KMS-11 (cell line): ENCODE measurements at regions not wholly inside any gene's neighbourhood (a gene's known extent, or its start where the extent isn't known, plus 50 kb on each side); places are given as distances from the start of the nearest gene placed in this dataset.

ENCODE experiments used
- H2AFZ ChIP-seq: fragments of 200-600 bp; sonication (generic); 2 replicates; pipeline ENCODE4 v1.6.1; 2016; ENCODE audit warnings: antibody characterized with exemption, mixed run types, low read depth
- H3K27ac ChIP-seq: fragments of 200-600 bp; sonication (generic); 2 replicates; pipeline ENCODE4 v1.6.1; 2016; ENCODE audit warnings: mild to moderate bottlenecking, mixed run types
- H3K27me3 ChIP-seq: fragments of 200-600 bp; sonication (generic); 2 replicates; pipeline ENCODE4 v1.6.1; 2017; ENCODE audit warnings: mild to moderate bottlenecking, low read depth, mixed run types, moderate library complexity; ENCODE audit not compliant: insufficient read depth
- H3K36me3 ChIP-seq: fragments of 200-600 bp; sonication (generic); 2 replicates; pipeline ENCODE4 v1.6.1; 2017; ENCODE audit warnings: mild to moderate bottlenecking, mixed run types; ENCODE audit not compliant: insufficient read depth
- H3K4me1 ChIP-seq: fragments of 200-600 bp; sonication (generic); 2 replicates; pipeline ENCODE4 v1.6.1; 2016; ENCODE audit warnings: mild to moderate bottlenecking, low read depth, mixed run types; ENCODE audit not compliant: poor library complexity, severe bottlenecking
- H3K4me2 ChIP-seq: fragments of 200-600 bp; sonication (generic); 2 replicates; pipeline ENCODE4 v1.7.0; 2016; ENCODE audit warnings: mild to moderate bottlenecking, mixed run types
- H3K4me3 ChIP-seq: fragments of 200-600 bp; sonication (generic); IDR thresholded peaks from 2 replicates; pipeline ENCODE4 v1.6.1; 2017; ENCODE audit warnings: low read depth, low read length, mixed read lengths; ENCODE audit not compliant: insufficient read depth
- H3K79me2 ChIP-seq: fragments of 200-600 bp; sonication (generic); 2 replicates; pipeline ENCODE4 v1.6.1; 2016; ENCODE audit warnings: low read depth, mixed run types; ENCODE audit not compliant: insufficient read depth
- H3K9ac ChIP-seq: fragments of 200-600 bp; sonication (generic); 2 replicates; pipeline ENCODE4 v1.6.1; 2016; ENCODE audit warnings: mild to moderate bottlenecking, mixed run types
- H4K20me1 ChIP-seq: fragments of 200-600 bp; sonication (generic); 2 replicates; pipeline ENCODE4 v1.6.1; 2016; ENCODE audit warnings: mild to moderate bottlenecking, mixed run types; ENCODE audit not compliant: insufficient read depth
- TF ChIP-seq, protein P1 (sequence below): fragments of 200-600 bp; sonication (generic); conservative IDR thresholded peaks from 2 replicates; pipeline ENCODE4 v1.6.1; 2017; ENCODE audit warnings: low read depth, mild to moderate bottlenecking, antibody characterized with exemption, low read length, moderate library complexity, mixed read lengths

- H3K4me2 ChIP-seq: peak overlapping the region; percentile 96
- peak overlapping the region; percentile 67 for H3K9ac ChIP-seq
- peaks cover 89% of the 10 kb centered on the region for H3K4me1 ChIP-seq
- H4K20me1 ChIP-seq: no peaks in the 10 kb centered on the region
- H3K4me3 ChIP-seq: no peak overlapping the region
- peaks cover 28% of the 10 kb centered on the region for H3K79me2 ChIP-seq
- H3K36me3 ChIP-seq: no peaks in the 10 kb centered on the region
- TF ChIP-seq, protein P1, sequence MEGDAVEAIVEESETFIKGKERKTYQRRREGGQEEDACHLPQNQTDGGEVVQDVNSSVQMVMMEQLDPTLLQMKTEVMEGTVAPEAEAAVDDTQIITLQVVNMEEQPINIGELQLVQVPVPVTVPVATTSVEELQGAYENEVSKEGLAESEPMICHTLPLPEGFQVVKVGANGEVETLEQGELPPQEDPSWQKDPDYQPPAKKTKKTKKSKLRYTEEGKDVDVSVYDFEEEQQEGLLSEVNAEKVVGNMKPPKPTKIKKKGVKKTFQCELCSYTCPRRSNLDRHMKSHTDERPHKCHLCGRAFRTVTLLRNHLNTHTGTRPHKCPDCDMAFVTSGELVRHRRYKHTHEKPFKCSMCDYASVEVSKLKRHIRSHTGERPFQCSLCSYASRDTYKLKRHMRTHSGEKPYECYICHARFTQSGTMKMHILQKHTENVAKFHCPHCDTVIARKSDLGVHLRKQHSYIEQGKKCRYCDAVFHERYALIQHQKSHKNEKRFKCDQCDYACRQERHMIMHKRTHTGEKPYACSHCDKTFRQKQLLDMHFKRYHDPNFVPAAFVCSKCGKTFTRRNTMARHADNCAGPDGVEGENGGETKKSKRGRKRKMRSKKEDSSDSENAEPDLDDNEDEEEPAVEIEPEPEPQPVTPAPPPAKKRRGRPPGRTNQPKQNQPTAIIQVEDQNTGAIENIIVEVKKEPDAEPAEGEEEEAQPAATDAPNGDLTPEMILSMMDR: no peak; the same call in 1 of the 2 replicates
- peak overlapping the region; percentile 92 for H2AFZ ChIP-seq
- no peaks in the 10 kb centered on the region for H3K27me3 ChIP-seq
- peak overlapping the region; percentile 83 for H3K27ac ChIP-seq
Measured at GRCh38 chr20:53660078-53660909, 66.7 kb upstream of the ZNF217 start.

DNA sequence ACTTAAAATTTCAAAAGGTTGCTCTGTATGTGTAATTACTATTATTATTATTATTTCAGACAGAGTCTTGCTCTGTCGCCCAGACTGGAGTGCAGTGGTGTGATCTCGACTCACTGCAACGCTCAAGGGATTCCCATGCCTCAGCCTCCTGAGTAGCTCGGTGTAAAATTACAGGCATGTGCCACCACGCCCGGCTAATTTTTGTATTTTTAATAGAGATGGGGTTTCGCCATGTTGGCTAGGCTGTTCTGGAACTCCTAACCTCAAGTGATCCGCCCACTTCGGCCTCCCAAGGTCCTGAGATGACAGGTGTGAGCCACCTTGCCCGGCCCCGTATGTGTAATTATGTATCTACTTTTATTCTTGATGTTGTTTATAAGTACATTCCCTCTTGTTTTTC is 65.3 kb upstream of the ZNF217 start:
- peaks cover 35% of the 10 kb centered on the region for H3K79me2 ChIP-seq
- H3K4me1 ChIP-seq: peaks cover 94% of the 10 kb centered on the region
- H4K20me1 ChIP-seq: no peaks in the 10 kb centered on the region
- 0 out of 2 replicates have a peak overlapping the region, but pooled peaks have one; percentile 91 for H3K27ac ChIP-seq
- no peak overlapping the region for H3K9ac ChIP-seq
- TF ChIP-seq, protein P1: no peak
- H2AFZ ChIP-seq: no peak overlapping the region
- H3K36me3 ChIP-seq: no peaks in the 10 kb centered on the region
- H3K27me3 ChIP-seq: no peaks in the 10 kb centered on the region
- H3K4me3 ChIP-seq: no peak overlapping the region
- peak overlapping the region; percentile 99; the same call in 1 of the 2 replicates for H3K4me2 ChIP-seq

GRCh38 chr20:53658322-53658721 is 64.7 kb upstream of the ZNF217 start:
- Histone ChIP-seq H3K27me3 (no peaks in the 10 kb centered on the region), H3K4me3 (no peak overlapping the region), H3K4me2 (peak overlapping the region; percentile 99), H3K36me3 (no peaks in the 10 kb centered on the region), H3K4me1 (peaks cover 98% of the 10 kb centered on the region), H4K20me1 (no peaks in the 10 kb centered on the region), H2AFZ (no peak overlapping the region), H3K79me2 (peaks cover 36% of the 10 kb centered on the region), H3K27ac (peak overlapping the region; percentile 91; the same call in 1 of the 2 replicates), H3K9ac (peak overlapping the region; percentile 65; the same call in 1 of the 2 replicates)
- TF ChIP-seq, protein P1: no peak

DNA sequence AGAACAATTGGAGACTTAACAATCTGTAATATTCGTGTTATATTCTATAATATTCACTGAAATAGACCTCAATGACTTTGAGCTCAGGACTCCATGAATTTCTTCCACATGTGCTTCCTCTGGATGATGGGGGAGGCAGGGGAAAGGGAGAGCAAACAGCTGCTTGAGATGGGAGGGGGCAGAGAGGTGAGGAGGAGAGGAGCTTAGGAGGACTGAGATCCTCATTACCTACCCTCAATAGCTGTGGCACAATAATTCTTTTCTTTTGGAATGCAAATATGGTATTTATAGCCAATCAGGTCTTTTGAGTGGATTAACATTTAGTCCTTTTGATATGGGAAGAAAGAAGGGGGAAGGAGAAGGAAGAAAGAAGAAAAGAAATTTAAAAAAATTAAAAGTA is 64.1 kb upstream of the ZNF217 start:
- H3K4me1 ChIP-seq: peaks cover 98% of the 10 kb centered on the region
- no peaks in the 10 kb centered on the region for H4K20me1 ChIP-seq
- H3K27me3 ChIP-seq: no peaks in the 10 kb centered on the region
- H3K4me3 ChIP-seq: no peak overlapping the region
- H3K36me3 ChIP-seq: no peaks in the 10 kb centered on the region
- H2AFZ ChIP-seq: peak overlapping the region; percentile 53; the same call in 1 of the 2 replicates
- H3K27ac ChIP-seq: peak overlapping the region; percentile 91
- peak overlapping the region; percentile 99 for H3K4me2 ChIP-seq
- peak overlapping the region; percentile 65 for H3K9ac ChIP-seq
- peaks cover 36% of the 10 kb centered on the region for H3K79me2 ChIP-seq
- TF ChIP-seq, protein P1: no peak
